Adrenal gland (tissue), 5 donors: ENCODE measurements at regions not wholly inside any gene's neighbourhood (a gene's known extent, or its start where the extent isn't known, plus 50 kb on each side); places are given as distances from the start of the nearest gene placed in this dataset.

Source experiments
- POLR2A ChIP-seq, 2 donors: fragments of 450-650 bp; IDR thresholded peaks; one replicate each; pipeline ENCODE4 v1.6.1; 2017; ENCODE audit warnings: antibody characterized with exemption in 2 of 2, mild to moderate bottlenecking in 2 of 2, moderate library complexity in 1 of 2
- TF ChIP-seq, protein P1 (sequence below), 6 experiments: fragments of 450-650 bp in 4 of 6; fragments of 200-600 bp in 2 of 6; sonication (generic) in 1 of 6; IDR thresholded peaks; 1 replicate in 5 of 6; 2 replicates in 1 of 6; pipeline versions ENCODE4 v1.5.1 to v1.8.0; 2016 to 2021; ENCODE audit warnings: antibody characterized with exemption in 6 of 6, mild to moderate bottlenecking in 2 of 6, moderate library complexity in 1 of 6
- donor health status: DM: no; HTN: no; CAD: no.

DNA sequence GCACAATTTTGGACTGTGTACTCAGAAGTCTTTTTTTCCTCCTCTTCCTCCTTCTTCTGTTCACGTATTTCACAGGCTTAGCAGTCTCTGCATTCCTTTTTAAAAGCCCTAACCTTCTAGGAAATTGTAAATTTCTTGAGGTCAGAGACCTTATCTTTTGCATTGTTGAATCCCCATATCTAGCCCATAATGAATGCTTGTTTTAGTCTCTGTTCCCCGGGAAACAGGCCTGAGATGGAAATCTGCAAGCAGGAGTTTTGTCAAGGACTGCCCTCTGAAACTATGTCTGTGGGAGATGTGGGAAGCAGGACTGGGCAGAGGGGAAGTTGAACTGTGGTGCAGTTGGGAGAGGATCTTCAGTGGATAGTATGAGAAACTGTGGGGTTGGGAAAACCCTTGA, 272.2 kb upstream of the DAB1 start:
- TF ChIP-seq POLR2A (IDR thresholded peaks at IDR 0.05): no peak
- TF ChIP-seq, protein P1, sequence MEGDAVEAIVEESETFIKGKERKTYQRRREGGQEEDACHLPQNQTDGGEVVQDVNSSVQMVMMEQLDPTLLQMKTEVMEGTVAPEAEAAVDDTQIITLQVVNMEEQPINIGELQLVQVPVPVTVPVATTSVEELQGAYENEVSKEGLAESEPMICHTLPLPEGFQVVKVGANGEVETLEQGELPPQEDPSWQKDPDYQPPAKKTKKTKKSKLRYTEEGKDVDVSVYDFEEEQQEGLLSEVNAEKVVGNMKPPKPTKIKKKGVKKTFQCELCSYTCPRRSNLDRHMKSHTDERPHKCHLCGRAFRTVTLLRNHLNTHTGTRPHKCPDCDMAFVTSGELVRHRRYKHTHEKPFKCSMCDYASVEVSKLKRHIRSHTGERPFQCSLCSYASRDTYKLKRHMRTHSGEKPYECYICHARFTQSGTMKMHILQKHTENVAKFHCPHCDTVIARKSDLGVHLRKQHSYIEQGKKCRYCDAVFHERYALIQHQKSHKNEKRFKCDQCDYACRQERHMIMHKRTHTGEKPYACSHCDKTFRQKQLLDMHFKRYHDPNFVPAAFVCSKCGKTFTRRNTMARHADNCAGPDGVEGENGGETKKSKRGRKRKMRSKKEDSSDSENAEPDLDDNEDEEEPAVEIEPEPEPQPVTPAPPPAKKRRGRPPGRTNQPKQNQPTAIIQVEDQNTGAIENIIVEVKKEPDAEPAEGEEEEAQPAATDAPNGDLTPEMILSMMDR (IDR thresholded peaks at IDR 0.05): no peak
